ENCODE measurements at regions not wholly inside any gene's neighbourhood (a gene's known extent, or its start where the extent isn't known, plus 50 kb on each side); places are given as distances from the start of the nearest gene placed in this dataset.

DNA sequence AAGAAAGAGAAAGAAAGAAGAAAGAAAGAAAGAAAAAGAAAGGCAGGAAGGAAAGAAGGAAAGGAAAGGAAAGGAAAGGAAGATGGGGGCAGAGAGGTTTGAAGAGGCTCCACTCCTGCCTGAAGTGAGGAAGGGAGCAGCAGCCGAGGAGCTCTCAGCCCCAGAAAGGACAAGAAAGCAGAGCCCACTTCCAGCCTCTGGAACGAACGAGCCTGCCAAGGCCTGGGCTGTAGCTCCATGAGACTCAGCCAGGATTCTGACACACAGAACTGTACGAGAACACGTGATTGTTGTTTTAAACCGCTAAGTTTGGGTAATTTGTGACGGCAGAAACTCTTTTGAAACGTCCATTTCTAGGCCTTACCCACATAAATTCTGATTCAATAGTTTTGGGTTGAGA, 69.5 kb downstream of the TTLL2 start:
- TF ChIP-seq, protein P1, sequence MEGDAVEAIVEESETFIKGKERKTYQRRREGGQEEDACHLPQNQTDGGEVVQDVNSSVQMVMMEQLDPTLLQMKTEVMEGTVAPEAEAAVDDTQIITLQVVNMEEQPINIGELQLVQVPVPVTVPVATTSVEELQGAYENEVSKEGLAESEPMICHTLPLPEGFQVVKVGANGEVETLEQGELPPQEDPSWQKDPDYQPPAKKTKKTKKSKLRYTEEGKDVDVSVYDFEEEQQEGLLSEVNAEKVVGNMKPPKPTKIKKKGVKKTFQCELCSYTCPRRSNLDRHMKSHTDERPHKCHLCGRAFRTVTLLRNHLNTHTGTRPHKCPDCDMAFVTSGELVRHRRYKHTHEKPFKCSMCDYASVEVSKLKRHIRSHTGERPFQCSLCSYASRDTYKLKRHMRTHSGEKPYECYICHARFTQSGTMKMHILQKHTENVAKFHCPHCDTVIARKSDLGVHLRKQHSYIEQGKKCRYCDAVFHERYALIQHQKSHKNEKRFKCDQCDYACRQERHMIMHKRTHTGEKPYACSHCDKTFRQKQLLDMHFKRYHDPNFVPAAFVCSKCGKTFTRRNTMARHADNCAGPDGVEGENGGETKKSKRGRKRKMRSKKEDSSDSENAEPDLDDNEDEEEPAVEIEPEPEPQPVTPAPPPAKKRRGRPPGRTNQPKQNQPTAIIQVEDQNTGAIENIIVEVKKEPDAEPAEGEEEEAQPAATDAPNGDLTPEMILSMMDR (IDR thresholded peaks at IDR 0.05) = no peak
- TF ChIP-seq ZFX (IDR thresholded peaks at IDR 0.05; ENCODE audit: borderline replicate concordance) = no peak
